GM12892 (cell line): ENCODE measurements at regions not wholly inside any gene's neighbourhood (a gene's known extent, or its start where the extent isn't known, plus 50 kb on each side); places are given as distances from the start of the nearest gene placed in this dataset.

Source experiments
- POLR2A ChIP-seq: IDR thresholded peaks from 2 replicates; pipeline ENCODE4 v1.6.1; 2011; ENCODE audit warnings: low read depth, low read length, control low read depth
- POLR2AphosphoS5 ChIP-seq: IDR thresholded peaks from 2 replicates; pipeline ENCODE4 v1.6.1; 2011; ENCODE audit warnings: low read depth, low read length, control low read depth
- TAF1 ChIP-seq: IDR thresholded peaks from 2 replicates; pipeline ENCODE4 v1.6.1; 2011; ENCODE audit warnings: low read depth, mild to moderate bottlenecking, control low read depth, low read length, borderline replicate concordance

DNA sequence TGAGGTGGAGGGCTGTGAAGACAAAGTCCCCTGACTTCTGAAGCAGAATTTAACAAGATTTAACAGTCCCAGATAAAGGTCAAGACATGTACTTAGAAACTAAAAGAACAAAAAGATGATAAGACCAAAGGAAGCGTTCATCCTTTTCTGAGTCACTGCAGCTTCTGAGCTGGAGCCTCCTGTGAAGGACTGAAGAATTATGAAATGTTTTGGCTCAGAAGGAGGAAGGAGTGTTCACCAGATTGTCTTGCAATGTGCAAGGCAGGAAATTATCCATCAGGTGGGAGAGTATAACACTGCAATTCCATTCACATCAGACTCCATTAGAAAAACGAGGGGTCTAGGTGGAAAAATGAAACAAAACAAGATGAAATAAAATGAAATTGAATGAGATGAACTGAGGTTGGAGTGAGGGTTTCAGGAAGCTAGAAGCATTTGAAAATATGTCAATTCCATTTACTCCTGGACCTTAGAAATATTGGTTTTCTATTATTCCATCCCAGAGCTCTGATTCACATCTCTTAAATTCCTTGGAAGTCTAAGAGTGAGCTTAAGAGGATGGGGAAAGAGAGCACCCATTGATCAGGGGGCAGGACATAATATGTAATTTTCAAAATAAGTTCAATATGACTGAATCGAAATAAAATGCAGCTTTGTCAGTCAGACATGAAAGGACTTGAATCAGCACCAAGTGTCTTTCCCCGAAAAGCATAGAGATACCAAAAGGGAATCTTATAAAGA is 186.1 kb upstream of the LNX1 start:
- no peak for TF ChIP-seq TAF1
- TF ChIP-seq POLR2AphosphoS5: no peak
- TF ChIP-seq POLR2A: no peak
